ENCODE measurements at regions not wholly inside any gene's neighbourhood (a gene's known extent, or its start where the extent isn't known, plus 50 kb on each side); places are given as distances from the start of the nearest gene placed in this dataset.
"Not testable (repeated sequence)": the region's sequence is repeated elsewhere in the genome, so short reads cannot be mapped to it uniquely, and the experiment has no call there.

- TF ChIP-seq CTCF (IDR thresholded peaks at IDR 0.05; ENCODE audit: control insufficient read depth, extremely low read depth, insufficient read depth): no peak
- no peak overlapping the region for H3K4me3 ChIP-seq (ENCODE audit: low read depth, low read length)
- DNase-seq (ENCODE audit: low read depth): no peak
Observed at GRCh38 chr4:27947302-27947701, 1086.7 kb downstream of the STIM2 start.

- no peak overlapping the region for H3K4me3 ChIP-seq (ENCODE audit: low read depth, low read length)
- DNase-seq (ENCODE audit: low read depth): no peak
- no peak for TF ChIP-seq CTCF (IDR thresholded peaks at IDR 0.05; ENCODE audit: control insufficient read depth, extremely low read depth, insufficient read depth)
Observed at GRCh38 chr4:27964095-27964494, 1103.5 kb downstream of the STIM2 start.

- H3K4me3 ChIP-seq (ENCODE audit: low read depth, low read length): no peak overlapping the region
- DNase-seq (ENCODE audit: low read depth): no peak
- TF ChIP-seq CTCF (IDR thresholded peaks at IDR 0.05; ENCODE audit: control insufficient read depth, extremely low read depth, insufficient read depth): no peak
Observed at GRCh38 chr4:27966664-27967063, 1106.0 kb downstream of the STIM2 start.

- no peak overlapping the region for H3K4me3 ChIP-seq (ENCODE audit: low read depth, low read length)
- no peak for TF ChIP-seq CTCF (IDR thresholded peaks at IDR 0.05; ENCODE audit: control insufficient read depth, extremely low read depth, insufficient read depth)
- DNase-seq (ENCODE audit: low read depth): no peak
Observed at GRCh38 chr4:27973056-27973455, 1112.4 kb downstream of the STIM2 start.

GRCh38 chr4:27973700-27974099 is 1113.1 kb downstream of the STIM2 start:
- no peak for DNase-seq (ENCODE audit: low read depth)
- no peak overlapping the region for H3K4me3 ChIP-seq (ENCODE audit: low read depth, low read length)
- TF ChIP-seq CTCF (IDR thresholded peaks at IDR 0.05; ENCODE audit: control insufficient read depth, extremely low read depth, insufficient read depth): no peak

GRCh38 chr4:27974339-27974738 is 1113.7 kb downstream of the STIM2 start:
- DNase-seq (ENCODE audit: low read depth): no peak
- no peak for TF ChIP-seq CTCF (IDR thresholded peaks at IDR 0.05; ENCODE audit: control insufficient read depth, extremely low read depth, insufficient read depth)
- no peak overlapping the region for H3K4me3 ChIP-seq (ENCODE audit: low read depth, low read length)

GRCh38 chr4:27974881-27975280 is 1114.2 kb downstream of the STIM2 start:
- DNase-seq (ENCODE audit: low read depth); H3K4me3 ChIP-seq (ENCODE audit: low read depth, low read length): not testable (repeated sequence)

- DNase-seq (ENCODE audit: low read depth); H3K4me3 ChIP-seq (ENCODE audit: low read depth, low read length): not testable (repeated sequence)
Observed at GRCh38 chr4:27978427-27979109, 1117.9 kb downstream of the STIM2 start.

Data from LNCaP clone FGC (cell line).